Left ventricle myocardium inferior (tissue), 1 donor: ENCODE measurements at regions not wholly inside any gene's neighbourhood (a gene's known extent, or its start where the extent isn't known, plus 50 kb on each side); places are given as distances from the start of the nearest gene placed in this dataset.

ENCODE experiments used
- DNase-seq: peaks from one replicate; pipeline ENCODE4 v3.0.0-alpha.2; 2020
- H3K27ac ChIP-seq: fragments of 200-600 bp; replicated peaks from 2 replicates; pipeline ENCODE4 v1.8.0; 2021
- H3K27me3 ChIP-seq: fragments of 200-600 bp; 2 replicates; pipeline ENCODE4 v1.8.0; 2021; ENCODE audit warnings: low read depth
- H3K36me3 ChIP-seq: fragments of 200-600 bp; 2 replicates; pipeline ENCODE4 v1.8.0; 2021
- H3K4me1 ChIP-seq: fragments of 200-600 bp; 2 replicates; pipeline ENCODE4 v1.8.0; 2021
- H3K4me3 ChIP-seq: fragments of 200-600 bp; 2 replicates; pipeline ENCODE4 v1.8.0; 2021; ENCODE audit warnings: mild to moderate bottlenecking, moderate library complexity
- H3K9me3 ChIP-seq: fragments of 200-600 bp; replicated peaks from 2 replicates; pipeline ENCODE4 v1.8.0; 2021
- CTCF ChIP-seq: fragments of 200-600 bp; IDR thresholded peaks from 2 replicates; pipeline ENCODE4 v1.8.0; 2021; ENCODE audit warnings: antibody characterized with exemption, mild to moderate bottlenecking, borderline replicate concordance
- intact Hi-C: fragments of 100-400 bp; cut with micrococcal nuclease; formaldehyde crosslinking; loops from one replicate; pipeline ENCODE4 v1.11.0; 2022
- donor health status: DM: no; HTN: yes; CAD: no; lungs with severe emphysema.

- peak; percentile 43 for DNase-seq
- no peaks in the 10 kb centered on the region for H3K36me3 ChIP-seq
- no peak overlapping the region for H3K27ac ChIP-seq
- no peaks in the 10 kb centered on the region for H3K27me3 ChIP-seq
- intact Hi-C loops, result no loop called here
- H3K4me1 ChIP-seq, result peaks cover 19% of the 10 kb centered on the region
- H3K9me3 ChIP-seq, result no peaks in the 10 kb centered on the region
- TF ChIP-seq CTCF, result no peak
- no peak overlapping the region for H3K4me3 ChIP-seq
These were observed 121.8 kb upstream of the SERPINE2 start for GRCh38 chr2:224160917-224161316.

GRCh38 chr2:224159345-224159928, 120.4 kb upstream of the SERPINE2 start:
- Histone ChIP-seq H3K4me1 (peaks cover 9% of the 10 kb centered on the region), H3K27ac (no peak overlapping the region), H3K27me3 (no peaks in the 10 kb centered on the region), H3K36me3 (no peaks in the 10 kb centered on the region), H3K9me3 (no peaks in the 10 kb centered on the region), H3K4me3 (no peak overlapping the region)
- no peak for DNase-seq
- intact Hi-C loops, result no loop called here
- TF ChIP-seq CTCF, result no peak

- Histone ChIP-seq H3K27me3 (no peaks in the 10 kb centered on the region), H3K4me3 (no peak overlapping the region), H3K4me1 (peaks cover 5% of the 10 kb centered on the region), H3K36me3 (no peaks in the 10 kb centered on the region), H3K9me3 (no peaks in the 10 kb centered on the region), H3K27ac (no peak overlapping the region)
- DNase-seq, result no peak
- intact Hi-C loops, result no loop called here
- TF ChIP-seq CTCF, result no peak
These were observed 119.7 kb upstream of the SERPINE2 start for GRCh38 chr2:224158831-224159230.

GRCh38 chr2:224158061-224158460, 119.0 kb upstream of the SERPINE2 start:
- H3K4me3 ChIP-seq, result no peak overlapping the region
- no peaks in the 10 kb centered on the region for H3K36me3 ChIP-seq
- no peak for TF ChIP-seq CTCF
- no peaks in the 10 kb centered on the region for H3K9me3 ChIP-seq
- H3K4me1 ChIP-seq, result peaks cover 5% of the 10 kb centered on the region
- DNase-seq, result no peak
- no peaks in the 10 kb centered on the region for H3K27me3 ChIP-seq
- intact Hi-C loops, result no loop called here
- no peak overlapping the region for H3K27ac ChIP-seq

GRCh38 chr2:224157655-224158054, 118.6 kb upstream of the SERPINE2 start:
- no peaks in the 10 kb centered on the region for H3K9me3 ChIP-seq
- no peak for TF ChIP-seq CTCF
- intact Hi-C loops, result no loop called here
- H3K27me3 ChIP-seq, result no peaks in the 10 kb centered on the region
- H3K36me3 ChIP-seq, result no peaks in the 10 kb centered on the region
- H3K4me3 ChIP-seq, result no peak overlapping the region
- H3K4me1 ChIP-seq, result peaks cover 5% of the 10 kb centered on the region
- DNase-seq, result no peak
- no peak overlapping the region for H3K27ac ChIP-seq

- Histone ChIP-seq H3K9me3 (peaks cover 9% of the 10 kb centered on the region), H3K4me1 (peaks cover 5% of the 10 kb centered on the region), H3K4me3 (no peak overlapping the region), H3K27me3 (no peaks in the 10 kb centered on the region), H3K36me3 (no peaks in the 10 kb centered on the region), H3K27ac (no peak overlapping the region)
- no peak for TF ChIP-seq CTCF
- intact Hi-C loops, result no loop called here
- no peak for DNase-seq
These were observed 117.3 kb upstream of the SERPINE2 start for GRCh38 chr2:224156436-224156835.
